Gastroesophageal sphincter (tissue), 3 donors: ENCODE measurements at regions not wholly inside any gene's neighbourhood (a gene's known extent, or its start where the extent isn't known, plus 50 kb on each side); places are given as distances from the start of the nearest gene placed in this dataset.

Experiments used
- CTCF ChIP-seq, 4 experiments: fragments of 200-600 bp in 2 of 4; fragments of 450-650 bp in 2 of 4; sonication (generic) in 1 of 4; IDR thresholded peaks; one replicate each; pipeline ENCODE4 v1.5.1; 2017 to 2019; ENCODE audit warnings: antibody characterized with exemption in 4 of 4, mild to moderate bottlenecking in 2 of 4, moderate library complexity in 2 of 4
- EP300 ChIP-seq: sonication (generic); formaldehyde crosslinking; IDR thresholded peaks from one replicate; pipeline ENCODE4 v1.6.1; 2017; ENCODE audit warnings: antibody characterized with exemption, mild to moderate bottlenecking
- POLR2A ChIP-seq, 2 donors: fragments of 450-650 bp; IDR thresholded peaks; one replicate each; pipeline ENCODE4 v1.6.1; 2017; ENCODE audit warnings: antibody characterized with exemption in 2 of 2, mild to moderate bottlenecking in 2 of 2, moderate library complexity in 1 of 2
- POLR2AphosphoS5 ChIP-seq: sonication (generic); formaldehyde crosslinking; IDR thresholded peaks from one replicate; pipeline ENCODE4 v1.6.1; 2017; ENCODE audit warnings: antibody characterized with exemption

- TF ChIP-seq CTCF (IDR thresholded peaks at IDR 0.05) (no peak), POLR2A (IDR thresholded peaks at IDR 0.05) (no peak), EP300 (no peak), POLR2AphosphoS5 (no peak)
These were observed 144.2 kb upstream of the SPON1 start for GRCh38 chr11:13818325-13818724.
